H1 (cell line): ENCODE measurements at regions not wholly inside any gene's neighbourhood (a gene's known extent, or its start where the extent isn't known, plus 50 kb on each side); places are given as distances from the start of the nearest gene placed in this dataset.

ENCODE experiments used
- ASH2L ChIP-seq: fragments of 200-600, 300-600 bp; sonication (generic); IDR thresholded peaks from one replicate; pipeline ENCODE4 v1.7.1; 2017; ENCODE audit warnings: low read length
- BCL11A ChIP-seq, 2 experiments: IDR thresholded peaks; one replicate each; pipeline ENCODE4 v1.6.1; 2011; ENCODE audit warnings: low read depth in 2 of 2, low read length in 2 of 2, mild to moderate bottlenecking in 2 of 2
- GABPA ChIP-seq: IDR thresholded peaks from 2 replicates; pipeline ENCODE4 v1.6.1; 2011; ENCODE audit warnings: mild to moderate bottlenecking, low read length, moderate library complexity, borderline replicate concordance; ENCODE audit not compliant: insufficient read depth
- HDAC2 ChIP-seq, 2 experiments: fragments of 300-600 bp in 1 of 2; sonication (generic) in 1 of 2; IDR thresholded peaks; 2 replicates each; pipeline ENCODE4 v1.6.1; 2011 to 2012; ENCODE audit warnings: low read depth in 2 of 2, low read length in 2 of 2, mild to moderate bottlenecking in 2 of 2, moderate library complexity in 2 of 2, borderline replicate concordance in 1 of 2, inconsistent platforms in 1 of 2
- SIN3A ChIP-seq, 2 experiments: IDR thresholded peaks in 1 of 2; conservative IDR thresholded peaks in 1 of 2; 2 replicates each; pipeline ENCODE4 v1.6.1; 2011 to 2012; ENCODE audit warnings: low read length in 2 of 2, improper control_type of control experiment in 1 of 2, low read depth in 1 of 2, mild to moderate bottlenecking in 1 of 2
- SP4 ChIP-seq: IDR thresholded peaks from 2 replicates; pipeline ENCODE4 v1.6.1; 2012; ENCODE audit warnings: low read length, inconsistent platforms
- TCF12 ChIP-seq: IDR thresholded peaks from 2 replicates; pipeline ENCODE4 v1.6.1; 2011; ENCODE audit warnings: low read depth, mild to moderate bottlenecking, low read length
- TF ChIP-seq, protein P1 (sequence below): fragments of 300-600 bp; sonication (generic); IDR thresholded peaks from 2 replicates; pipeline ENCODE4 v1.7.1; 2012; ENCODE audit warnings: low read length, moderate library complexity, mild to moderate bottlenecking, inconsistent platforms; ENCODE audit not compliant: insufficient replicate concordance

DNA sequence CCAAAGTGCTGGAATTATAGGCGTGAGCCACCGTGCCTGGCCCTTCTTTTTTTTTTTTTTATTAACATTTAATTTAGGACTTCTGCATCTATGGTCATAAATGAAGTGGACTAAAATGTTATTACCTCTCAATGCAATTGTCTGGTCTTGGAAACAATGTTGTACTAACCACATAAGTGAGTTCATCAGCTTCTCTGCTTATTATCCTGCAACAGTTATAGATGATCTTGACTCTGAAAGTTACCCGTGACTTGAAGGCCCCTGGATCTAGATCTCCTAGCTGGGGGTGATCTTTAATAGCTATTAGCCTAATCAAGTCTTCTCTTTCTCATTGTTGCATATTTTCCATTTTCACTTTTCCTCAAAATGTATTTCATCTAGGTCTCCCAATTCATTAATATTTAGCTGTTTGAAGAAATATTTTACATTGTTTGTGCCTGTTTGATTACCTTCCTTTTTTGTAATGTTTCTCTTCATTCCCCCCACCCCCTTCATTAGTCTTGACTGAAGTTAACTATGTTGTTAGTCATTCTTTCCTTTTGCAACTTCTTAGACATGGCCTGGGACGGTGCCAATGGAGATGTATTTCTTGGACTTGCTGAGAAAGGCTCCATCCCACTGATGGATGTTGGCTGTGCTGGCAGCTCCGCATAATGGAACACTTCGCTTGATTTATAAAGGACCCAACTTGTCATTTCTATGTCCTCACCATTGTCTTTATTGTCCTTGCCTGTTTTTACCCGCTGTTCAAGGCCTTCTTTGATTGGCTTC, 141.6 kb upstream of the RIOK3 start (continued):
- TF ChIP-seq, protein P1, sequence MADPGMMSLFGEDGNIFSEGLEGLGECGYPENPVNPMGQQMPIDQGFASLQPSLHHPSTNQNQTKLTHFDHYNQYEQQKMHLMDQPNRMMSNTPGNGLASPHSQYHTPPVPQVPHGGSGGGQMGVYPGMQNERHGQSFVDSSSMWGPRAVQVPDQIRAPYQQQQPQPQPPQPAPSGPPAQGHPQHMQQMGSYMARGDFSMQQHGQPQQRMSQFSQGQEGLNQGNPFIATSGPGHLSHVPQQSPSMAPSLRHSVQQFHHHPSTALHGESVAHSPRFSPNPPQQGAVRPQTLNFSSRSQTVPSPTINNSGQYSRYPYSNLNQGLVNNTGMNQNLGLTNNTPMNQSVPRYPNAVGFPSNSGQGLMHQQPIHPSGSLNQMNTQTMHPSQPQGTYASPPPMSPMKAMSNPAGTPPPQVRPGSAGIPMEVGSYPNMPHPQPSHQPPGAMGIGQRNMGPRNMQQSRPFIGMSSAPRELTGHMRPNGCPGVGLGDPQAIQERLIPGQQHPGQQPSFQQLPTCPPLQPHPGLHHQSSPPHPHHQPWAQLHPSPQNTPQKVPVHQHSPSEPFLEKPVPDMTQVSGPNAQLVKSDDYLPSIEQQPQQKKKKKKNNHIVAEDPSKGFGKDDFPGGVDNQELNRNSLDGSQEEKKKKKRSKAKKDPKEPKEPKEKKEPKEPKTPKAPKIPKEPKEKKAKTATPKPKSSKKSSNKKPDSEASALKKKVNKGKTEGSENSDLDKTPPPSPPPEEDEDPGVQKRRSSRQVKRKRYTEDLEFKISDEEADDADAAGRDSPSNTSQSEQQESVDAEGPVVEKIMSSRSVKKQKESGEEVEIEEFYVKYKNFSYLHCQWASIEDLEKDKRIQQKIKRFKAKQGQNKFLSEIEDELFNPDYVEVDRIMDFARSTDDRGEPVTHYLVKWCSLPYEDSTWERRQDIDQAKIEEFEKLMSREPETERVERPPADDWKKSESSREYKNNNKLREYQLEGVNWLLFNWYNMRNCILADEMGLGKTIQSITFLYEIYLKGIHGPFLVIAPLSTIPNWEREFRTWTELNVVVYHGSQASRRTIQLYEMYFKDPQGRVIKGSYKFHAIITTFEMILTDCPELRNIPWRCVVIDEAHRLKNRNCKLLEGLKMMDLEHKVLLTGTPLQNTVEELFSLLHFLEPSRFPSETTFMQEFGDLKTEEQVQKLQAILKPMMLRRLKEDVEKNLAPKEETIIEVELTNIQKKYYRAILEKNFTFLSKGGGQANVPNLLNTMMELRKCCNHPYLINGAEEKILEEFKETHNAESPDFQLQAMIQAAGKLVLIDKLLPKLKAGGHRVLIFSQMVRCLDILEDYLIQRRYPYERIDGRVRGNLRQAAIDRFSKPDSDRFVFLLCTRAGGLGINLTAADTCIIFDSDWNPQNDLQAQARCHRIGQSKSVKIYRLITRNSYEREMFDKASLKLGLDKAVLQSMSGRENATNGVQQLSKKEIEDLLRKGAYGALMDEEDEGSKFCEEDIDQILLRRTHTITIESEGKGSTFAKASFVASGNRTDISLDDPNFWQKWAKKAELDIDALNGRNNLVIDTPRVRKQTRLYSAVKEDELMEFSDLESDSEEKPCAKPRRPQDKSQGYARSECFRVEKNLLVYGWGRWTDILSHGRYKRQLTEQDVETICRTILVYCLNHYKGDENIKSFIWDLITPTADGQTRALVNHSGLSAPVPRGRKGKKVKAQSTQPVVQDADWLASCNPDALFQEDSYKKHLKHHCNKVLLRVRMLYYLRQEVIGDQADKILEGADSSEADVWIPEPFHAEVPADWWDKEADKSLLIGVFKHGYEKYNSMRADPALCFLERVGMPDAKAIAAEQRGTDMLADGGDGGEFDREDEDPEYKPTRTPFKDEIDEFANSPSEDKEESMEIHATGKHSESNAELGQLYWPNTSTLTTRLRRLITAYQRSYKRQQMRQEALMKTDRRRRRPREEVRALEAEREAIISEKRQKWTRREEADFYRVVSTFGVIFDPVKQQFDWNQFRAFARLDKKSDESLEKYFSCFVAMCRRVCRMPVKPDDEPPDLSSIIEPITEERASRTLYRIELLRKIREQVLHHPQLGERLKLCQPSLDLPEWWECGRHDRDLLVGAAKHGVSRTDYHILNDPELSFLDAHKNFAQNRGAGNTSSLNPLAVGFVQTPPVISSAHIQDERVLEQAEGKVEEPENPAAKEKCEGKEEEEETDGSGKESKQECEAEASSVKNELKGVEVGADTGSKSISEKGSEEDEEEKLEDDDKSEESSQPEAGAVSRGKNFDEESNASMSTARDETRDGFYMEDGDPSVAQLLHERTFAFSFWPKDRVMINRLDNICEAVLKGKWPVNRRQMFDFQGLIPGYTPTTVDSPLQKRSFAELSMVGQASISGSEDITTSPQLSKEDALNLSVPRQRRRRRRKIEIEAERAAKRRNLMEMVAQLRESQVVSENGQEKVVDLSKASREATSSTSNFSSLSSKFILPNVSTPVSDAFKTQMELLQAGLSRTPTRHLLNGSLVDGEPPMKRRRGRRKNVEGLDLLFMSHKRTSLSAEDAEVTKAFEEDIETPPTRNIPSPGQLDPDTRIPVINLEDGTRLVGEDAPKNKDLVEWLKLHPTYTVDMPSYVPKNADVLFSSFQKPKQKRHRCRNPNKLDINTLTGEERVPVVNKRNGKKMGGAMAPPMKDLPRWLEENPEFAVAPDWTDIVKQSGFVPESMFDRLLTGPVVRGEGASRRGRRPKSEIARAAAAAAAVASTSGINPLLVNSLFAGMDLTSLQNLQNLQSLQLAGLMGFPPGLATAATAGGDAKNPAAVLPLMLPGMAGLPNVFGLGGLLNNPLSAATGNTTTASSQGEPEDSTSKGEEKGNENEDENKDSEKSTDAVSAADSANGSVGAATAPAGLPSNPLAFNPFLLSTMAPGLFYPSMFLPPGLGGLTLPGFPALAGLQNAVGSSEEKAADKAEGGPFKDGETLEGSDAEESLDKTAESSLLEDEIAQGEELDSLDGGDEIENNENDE: no peak
- TF ChIP-seq ASH2L: no peak
- TF ChIP-seq TCF12: no peak
- no peak for TF ChIP-seq SIN3A (conservative IDR thresholded peaks at IDR 0.05 in 1 of 2, IDR thresholded peaks at IDR 0.05 in 1 of 2; ENCODE audit: low read depth in 1 of 2, low read length in 2 of 2)
- TF ChIP-seq GABPA: no peak
- TF ChIP-seq SP4: no peak
- no peak for TF ChIP-seq BCL11A (IDR thresholded peaks at IDR 0.05; ENCODE audit: low read depth in 2 of 2, low read length in 2 of 2)
- no peak for TF ChIP-seq HDAC2 (IDR thresholded peaks at IDR 0.05; ENCODE audit: borderline replicate concordance in 1 of 2, low read depth in 2 of 2, low read length in 2 of 2)
- TF ChIP-seq, all 59 proteins: peak for 0
